AML-193 (cell line): ENCODE measurements at regions not wholly inside any gene's neighbourhood (a gene's known extent, or its start where the extent isn't known, plus 50 kb on each side); places are given as distances from the start of the nearest gene placed in this dataset.
"Not testable (repeated sequence)": the region's sequence is repeated elsewhere in the genome, so short reads cannot be mapped to it uniquely, and the experiment has no call there.

Experiments
- DNase-seq, 2 experiments: peaks; one replicate each; lab custom pipeline; 2025; lab: John Stamatoyannopoulos, UW

DNA sequence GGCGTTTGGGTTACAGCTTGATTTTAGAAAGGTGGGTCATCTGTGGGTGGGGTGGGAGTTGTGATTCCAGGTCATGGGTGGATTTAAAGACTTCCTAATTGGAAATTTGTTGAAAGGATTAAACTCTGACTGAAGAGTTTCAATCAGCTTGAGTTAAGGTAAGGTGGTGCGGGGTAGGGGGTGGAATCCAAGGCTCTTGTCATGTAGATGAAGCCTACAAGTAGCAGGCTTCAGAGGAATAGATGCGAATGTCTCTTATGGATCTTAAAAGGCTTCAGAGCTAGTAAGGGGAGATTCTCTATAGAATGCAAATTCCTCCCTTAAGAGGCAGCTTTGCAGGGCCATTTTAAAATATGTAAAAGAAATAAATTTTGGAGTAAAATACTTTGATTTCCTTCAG, 645.3 kb downstream of the FRK start:
- DNase-seq: no peak

DNA sequence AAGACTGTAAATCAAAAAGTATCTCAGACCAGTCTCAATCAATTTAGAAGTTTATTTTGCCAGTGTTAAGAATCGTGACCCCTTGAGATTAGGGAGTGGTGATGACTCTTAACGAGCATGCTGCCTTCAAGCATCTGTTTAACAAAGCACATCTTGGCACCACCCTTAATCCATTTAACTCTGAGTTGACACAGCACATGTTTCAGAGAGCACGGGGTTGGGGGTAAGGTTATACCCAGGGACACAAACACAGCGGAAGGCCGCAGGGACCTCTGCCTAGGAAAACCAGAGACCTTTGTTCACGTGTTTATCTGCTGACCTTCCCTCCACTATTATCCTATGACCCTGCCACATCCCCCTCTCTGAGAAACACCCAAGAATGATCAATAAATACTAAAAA, 645.8 kb downstream of the FRK start:
- not testable (repeated sequence) for DNase-seq

DNA sequence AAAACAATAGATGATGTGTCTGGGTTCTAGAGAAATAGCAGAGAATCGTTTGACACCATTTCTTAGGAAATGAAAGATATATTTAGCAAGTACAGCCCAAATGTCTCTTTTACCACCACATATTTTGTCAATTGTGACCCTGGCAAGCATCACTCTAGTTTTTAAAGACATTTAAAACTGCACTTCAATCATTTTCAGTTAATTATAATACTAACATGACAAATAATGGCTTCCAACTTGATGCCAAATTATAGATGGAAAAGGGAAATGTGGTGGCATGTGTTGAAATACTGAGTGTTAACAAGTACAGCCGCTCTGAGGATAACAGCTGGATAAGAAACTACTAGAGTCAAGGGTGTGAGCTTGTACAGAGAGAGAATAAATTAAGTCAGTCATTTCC, 648.9 kb downstream of the FRK start:
- DNase-seq: no peak

DNA sequence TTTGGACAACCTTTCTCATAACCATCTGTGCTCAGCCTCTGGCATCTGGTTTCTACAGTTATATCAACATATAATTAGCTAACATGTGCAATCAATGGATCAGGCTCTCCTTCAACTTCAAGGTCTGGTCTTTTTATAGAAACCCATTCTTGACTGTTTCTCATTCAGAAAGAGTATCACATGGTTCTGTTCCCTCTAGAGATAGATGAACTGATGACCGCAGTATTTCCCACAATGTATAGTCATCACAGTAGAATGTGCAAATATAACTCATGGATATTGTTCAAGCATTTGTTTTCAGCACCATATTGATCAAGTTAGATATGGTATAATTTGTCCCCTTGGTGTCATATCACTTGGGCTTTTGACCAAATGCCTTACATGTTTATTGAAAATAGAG, 656.2 kb downstream of the FRK start:
- DNase-seq: no peak

DNA sequence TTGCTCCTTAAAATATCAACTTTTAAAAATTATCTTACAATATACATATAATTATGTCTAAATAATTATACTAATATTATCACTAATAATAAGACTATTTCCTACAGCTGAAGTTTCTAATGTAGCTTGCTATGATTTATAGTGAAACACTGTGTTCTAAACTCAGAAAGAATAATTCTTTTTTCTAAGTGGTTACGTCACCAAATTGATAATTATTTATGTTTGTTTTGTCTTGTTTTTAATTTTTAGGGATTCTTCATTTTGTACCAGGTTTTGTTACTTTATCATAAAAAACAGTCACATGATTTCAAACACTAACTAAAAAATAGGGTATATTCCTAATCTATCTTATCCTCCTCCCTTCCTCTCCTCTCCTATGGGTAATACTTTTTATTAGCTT, 662.1 kb downstream of the FRK start:
- no peak for DNase-seq

DNA sequence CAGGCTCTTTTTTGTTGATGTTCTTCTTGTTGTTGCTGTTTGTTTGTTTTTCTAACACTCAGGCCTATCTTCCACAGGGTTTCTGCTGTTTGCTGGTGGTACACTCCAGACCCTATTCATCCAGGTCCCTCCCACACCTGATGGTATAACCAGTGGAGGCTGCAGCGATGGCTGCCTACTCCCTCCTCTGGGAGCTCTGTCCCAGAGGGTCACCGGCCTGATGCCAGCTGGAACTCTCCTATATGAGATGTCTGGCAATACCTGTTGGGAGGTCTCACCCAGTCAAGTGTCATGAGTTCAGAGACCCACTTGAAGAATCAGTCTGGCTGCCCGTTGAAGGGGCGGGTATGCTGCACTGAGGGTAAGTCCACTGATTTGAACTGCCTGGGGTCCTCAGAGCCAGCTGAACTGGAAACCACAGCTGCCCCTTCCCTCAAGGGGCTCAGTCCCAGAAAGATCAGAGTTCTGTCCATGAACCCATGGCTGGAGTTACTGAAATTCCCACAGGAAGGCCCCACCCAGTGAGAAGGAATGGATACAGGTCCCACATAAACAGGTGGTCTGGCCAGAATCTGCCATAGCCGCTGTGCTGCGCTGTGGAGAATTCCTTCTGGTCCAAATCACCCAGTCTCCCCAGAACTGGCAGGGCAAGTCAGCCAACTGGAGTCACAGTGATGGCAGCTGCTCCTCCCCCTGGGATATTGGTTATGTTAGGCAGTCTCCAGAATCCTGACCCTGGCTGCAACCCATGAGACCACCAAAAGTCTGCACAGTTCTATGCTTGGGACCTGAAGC, 664.4 kb downstream of the FRK start:
- no peak for DNase-seq

DNA sequence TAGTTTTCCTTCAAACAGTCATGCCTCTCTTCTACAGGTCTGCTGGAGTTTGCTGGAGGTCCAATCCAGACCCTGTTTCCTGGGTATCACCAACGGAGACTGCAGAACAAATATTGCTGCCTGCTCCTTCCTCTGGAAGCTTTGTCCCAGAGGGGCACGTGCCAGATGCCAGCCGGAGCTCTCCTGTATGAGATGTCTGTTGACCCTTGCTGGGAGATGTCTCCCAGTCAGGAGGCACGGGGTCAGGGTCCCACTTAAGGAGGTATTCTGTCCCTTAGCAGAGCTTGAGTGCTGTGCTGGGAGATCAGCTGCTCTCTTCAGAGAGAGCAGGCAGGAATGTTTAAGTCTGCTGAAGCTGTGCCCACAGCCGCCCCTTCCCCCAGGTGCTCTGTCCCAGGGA, 666.9 kb downstream of the FRK start:
- DNase-seq: no peak

DNA sequence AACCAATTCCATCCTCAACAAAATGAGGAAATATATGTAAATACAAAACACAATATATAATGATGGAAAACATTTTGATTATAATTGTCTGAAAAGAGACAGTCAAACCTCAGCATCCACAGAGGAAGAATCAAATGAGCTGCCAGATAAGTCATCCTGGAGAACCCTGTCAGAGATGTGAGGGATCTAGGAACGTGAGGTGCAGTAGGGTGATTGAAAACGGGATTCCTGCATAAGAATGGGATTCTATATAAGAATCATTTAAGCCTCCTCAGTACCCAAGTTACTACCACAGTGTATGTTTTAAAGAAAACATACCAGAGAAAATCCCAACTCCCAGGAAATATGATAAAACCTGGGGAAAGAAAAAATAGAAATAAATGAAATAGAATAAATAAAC, 690.5 kb downstream of the FRK start:
- no peak for DNase-seq

DNA sequence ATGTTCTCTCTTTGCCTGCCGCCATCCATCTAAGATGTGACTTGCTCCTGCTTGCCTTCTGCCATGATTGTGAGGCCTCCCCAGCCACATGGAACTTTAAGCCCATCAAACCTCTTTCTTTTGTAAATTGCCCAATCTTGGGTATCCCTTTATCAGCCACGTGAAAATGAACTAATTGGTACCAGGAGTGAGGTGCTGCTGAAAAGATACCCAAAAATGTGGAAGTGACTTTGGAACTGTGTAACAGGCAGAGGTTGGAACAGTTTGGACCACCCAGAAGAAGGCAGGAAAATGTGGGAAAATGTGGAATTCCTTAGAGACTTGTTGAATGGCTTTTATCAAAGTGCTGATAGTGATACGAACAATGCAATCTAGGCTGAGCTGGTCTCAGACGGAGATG, 694.9 kb downstream of the FRK start:
- no peak for DNase-seq

DNA sequence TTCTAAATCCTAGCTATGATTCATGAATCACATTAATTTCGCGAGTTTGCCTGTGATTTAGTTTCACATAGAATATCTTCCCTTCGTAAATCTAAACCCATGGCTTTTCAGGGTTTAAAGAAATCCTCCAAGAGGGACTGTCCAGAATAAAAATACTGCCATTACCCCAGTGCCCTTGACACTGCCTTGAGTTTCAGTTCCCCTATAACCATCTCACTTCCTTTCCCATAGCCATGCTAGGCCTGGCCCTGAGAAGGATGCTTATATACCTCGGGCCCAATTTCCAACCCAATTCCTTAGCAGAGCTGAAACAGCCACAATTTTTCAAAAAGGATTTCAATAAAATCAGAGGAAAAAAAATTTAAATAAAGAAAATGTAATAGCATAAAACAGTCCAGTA, 697.3 kb downstream of the FRK start:
- no peak for DNase-seq

DNA sequence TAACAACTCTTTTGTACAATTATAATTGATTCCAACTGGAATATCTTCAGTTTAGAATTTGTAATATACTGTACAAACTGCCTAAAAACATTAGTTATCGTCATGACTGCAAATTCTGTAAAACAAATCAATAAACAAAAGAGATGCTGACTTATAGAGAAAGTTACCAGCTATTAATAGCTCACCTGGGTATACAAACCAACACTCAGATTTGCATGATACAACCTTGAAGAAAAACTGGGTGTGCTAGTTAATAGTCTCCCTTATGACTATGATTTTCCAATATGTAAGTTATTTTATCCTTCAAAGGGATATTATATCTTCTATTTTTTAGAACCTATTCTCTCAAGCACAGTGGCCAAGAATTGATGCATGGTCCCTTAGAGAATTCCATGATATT, 698.5 kb downstream of the FRK start:
- no peak for DNase-seq

DNA sequence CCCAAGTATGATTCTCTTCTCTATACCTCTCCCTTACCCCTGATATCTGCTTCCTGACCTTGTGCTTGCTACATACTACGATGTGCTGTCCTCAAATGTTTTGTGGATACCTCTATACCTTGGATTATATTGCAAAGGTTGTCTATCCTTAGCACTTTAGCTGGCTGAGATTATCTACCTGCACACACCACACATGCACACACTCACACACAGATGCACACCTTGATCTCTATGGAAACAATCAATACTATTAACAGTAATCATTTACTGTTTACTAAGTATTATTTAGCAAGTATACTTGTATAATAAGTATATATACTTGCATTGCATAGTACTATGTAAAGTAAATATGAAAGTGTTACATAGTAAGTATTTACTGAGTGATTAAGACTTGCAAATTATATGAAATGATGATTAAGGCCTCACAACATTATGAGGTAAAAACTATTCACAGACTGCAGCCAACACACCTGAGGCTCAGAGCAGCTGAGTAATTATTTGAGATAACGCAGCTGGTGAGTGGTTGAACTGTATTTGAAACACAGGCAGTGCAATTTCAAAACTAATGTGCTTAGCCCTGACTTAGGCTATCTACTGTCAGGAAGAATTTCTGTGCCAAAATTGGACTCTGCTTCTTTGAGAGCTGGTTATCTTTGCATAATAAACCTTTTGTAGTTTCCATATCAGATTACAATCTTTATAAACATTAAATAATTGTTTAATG, 699.9 kb downstream of the FRK start:
- no peak for DNase-seq

DNA sequence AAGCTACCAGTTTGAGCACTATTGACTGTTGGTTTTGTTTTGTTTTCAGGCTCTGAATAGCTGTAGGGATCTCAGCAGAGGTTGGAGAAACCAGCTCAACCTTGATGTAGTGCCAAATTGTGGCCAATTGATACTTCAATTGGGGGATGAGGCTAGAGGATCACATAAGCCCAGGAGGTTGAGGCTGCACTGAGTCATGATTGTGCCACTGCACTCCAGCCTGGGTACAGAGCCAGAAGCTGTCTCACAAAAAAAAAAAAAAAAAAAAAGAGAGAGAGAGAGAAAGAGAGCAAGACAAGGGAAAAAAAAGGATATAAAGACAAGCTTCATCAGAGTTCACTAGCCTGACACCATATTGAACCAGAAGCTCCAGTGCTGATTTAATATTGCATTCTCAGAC, 702.1 kb downstream of the FRK start:
- no peak for DNase-seq

DNA sequence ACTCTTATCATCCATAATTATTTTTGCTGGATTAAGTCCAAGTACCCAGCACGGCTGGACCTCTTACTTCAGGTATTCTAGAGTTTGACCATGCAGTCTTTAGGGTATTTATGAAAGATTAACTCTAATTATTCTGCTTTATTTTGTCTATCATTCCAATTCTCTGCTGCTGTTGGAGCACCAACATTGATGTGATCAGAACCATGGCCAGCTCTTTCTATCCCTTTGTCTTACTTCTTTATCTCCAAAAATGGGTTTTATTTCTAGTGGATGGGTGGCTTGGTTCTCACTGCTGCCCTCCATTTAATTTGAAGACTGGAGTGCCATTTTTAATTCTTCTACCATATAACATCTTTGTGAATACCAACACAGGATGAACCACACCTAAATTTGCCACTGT, 704.3 kb downstream of the FRK start:
- DNase-seq: no peak

DNA sequence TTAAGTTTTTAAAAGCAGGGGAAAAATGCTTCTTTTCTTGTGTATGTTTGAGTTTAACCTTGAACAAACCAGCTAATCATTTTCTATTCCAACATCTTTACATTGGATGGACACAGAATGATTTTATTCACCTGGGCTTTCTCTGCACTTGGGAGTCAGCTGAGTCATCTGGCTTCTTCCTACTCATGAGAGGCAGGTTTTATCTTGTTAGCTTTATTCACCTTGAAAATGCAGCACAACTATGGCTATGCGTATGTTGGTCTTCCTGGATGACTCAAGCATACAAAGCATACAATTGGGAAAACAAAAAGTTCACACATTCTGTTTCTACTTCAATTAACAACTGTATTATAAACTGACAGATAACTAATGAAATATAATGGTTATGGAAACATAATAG, 737.7 kb downstream of the FRK start:
- no peak for DNase-seq

DNA sequence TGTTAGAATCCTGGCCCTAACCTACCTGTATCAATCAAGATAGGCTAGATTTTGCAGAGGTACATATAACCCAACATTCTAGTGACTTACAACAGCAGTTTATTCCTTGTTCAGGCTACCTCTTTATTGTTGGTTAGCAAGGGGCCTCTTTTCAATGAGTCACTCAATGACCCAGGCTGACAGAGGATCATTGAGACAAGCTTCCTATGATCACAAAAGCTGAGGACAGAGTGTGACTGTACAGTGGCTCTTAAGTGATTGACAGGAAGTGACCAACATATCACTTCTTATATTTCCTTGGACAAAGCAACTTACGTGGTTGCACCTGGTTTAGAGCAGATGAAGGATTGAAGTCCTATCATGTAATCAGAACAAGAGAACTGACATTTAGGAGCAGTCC, 740.9 kb downstream of the FRK start:
- DNase-seq: no peak

DNA sequence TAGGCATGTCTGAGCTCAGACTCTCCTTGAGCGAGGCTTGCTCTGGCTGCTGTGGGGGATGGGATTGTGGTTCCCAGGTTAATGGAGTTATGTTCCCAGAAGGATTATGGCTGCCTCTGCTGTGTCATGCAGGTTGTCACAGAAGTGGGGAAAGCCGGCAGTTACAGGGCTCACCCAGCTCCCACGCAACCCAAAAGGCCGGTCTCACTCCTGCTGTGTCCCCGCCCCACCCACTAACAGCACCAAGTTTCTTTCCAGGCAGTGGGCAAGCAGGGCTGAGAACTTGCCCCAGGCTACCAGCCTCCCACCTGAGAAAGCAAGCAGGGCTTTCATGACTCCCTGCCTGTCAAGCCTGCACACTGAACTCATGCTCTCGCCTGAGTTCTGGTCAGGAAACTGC, 750.5 kb downstream of the FRK start:
- DNase-seq: no peak

DNA sequence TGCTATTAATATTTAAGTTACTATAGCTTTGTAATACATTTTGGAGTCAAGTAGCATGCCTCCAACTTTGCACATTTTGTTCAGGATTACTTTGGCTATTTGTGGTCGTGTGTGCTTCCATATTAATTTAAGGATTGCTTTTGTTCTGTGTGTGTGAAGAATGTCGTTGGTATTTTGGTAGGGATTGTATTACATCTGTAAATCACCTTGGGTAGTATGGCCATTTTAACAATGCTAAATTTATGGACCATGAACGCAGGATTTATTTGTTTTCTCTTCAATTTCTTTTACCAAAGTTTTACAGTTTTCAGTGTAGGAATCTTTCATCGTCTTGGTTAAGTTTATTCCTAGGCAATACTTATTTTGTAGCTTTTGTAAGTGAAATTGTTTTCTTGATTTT, 758.0 kb downstream of the FRK start:
- DNase-seq: no peak

DNA sequence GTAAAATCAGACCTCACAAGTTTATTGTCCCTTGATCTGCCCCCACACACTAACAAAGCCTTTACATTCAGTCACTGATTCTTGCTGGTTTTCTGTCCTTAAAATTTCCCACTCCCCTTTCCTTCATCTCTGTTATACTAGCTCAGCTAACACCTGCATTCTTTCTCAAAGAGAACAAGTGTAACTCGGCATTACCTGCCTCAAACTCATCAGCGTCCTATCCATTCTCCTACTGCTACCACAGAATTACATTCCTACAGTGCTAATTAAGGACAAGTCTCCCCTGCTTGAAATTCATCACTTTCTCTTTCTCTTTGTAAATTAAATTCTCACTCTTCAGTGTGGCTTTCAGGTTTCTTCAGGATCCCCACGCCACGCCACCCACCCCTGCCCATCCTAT, 773.2 kb downstream of the FRK start:
- DNase-seq: no peak

DNA sequence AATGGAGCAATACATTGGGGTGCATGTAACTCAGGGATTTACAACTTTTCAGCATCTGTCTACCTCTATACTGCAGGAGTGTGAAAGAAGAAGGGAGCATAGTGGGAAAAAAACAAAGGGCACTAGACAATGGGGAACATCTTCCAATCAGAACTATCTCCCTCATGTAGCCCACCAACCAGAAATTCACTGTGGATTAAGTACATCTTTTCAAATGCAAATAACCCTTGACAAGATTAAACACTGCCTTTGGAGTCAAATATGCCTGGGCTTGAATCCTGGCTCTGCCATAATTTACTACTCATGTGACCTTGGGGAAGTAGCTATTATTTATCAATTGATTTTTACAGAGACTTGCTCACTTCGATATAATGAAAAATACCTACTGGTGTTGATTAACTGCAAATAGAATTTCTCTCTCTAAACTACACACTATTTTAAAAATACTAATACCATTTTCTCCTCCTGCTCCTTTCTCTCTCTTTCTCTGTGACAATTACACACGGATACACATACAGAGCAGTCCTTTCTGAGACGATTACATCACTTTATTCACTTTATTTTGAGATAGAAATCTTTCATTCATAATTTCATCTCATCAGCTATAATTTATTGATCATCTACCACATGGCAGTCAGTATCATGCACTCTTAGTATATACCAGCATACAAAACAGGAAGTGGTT, 783.7 kb downstream of the FRK start:
- DNase-seq: no peak

DNA sequence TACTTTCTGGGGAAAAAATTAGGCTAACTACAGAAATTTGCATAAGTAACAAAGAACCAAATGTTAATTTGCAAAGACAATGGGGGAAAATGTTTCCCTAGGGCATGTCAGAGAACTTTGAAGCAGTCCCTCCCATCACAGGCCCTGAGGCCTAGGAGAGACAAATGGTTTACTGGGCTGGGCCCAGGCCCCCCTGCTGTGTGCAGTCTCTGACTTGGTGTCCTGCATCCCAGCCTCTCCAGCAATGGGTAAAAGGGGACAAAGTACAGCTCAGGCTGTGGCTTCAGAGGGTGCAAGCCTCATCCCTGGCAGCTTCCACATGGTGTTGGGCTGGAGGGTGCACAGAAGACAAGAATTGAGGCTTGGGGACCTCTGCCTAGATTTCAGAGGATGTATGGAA, 788.4 kb downstream of the FRK start:
- DNase-seq: no peak

DNA sequence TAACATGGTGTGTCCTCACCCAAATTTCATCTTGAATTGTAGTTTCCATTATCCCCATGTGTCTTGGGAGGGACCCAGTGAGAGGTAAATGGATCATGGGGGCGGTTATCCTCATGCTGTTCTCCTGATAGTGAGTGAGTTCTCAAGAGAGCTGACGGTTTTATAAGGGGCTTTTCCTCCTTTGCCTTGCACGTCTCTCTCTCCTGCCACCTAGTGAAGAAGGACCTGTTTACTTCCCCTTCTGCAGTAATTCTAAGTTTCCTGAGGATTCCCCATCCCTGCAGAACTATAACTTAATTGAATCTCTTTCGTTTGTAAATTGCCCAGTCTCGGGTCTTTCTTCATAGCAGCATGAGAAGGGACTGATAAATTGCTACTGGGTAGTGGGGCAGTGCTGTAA, 789.3 kb downstream of the FRK start:
- DNase-seq: no peak

DNA sequence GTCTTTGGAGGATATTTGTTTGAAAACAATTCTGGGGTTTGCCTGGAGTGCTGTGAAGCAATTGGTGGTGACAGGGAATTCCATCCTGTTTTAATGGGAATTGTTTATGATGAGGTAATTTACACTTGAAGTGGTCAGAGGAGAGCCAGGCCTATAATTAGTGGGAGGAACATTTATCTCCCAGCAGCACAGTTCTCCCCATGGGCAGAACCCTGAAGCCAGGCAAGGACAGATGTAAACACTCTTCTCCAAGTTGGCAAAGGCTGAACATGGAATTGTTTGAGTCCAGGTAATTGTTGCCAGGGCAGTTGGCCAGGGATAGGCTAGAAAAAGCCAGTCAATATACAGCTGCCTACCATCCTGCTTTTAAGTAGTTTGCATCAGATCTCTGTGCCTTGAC, 789.7 kb downstream of the FRK start:
- no peak for DNase-seq
